PC-3 (cell line): ENCODE measurements at regions not wholly inside any gene's neighbourhood (a gene's known extent, or its start where the extent isn't known, plus 50 kb on each side); places are given as distances from the start of the nearest gene placed in this dataset.
"Not testable (repeated sequence)": the region's sequence is repeated elsewhere in the genome, so short reads cannot be mapped to it uniquely, and the experiment has no call there.

ENCODE experiments used
- EZH2 ChIP-seq: fragments of 300-600 bp; sonication (generic); IDR thresholded peaks from one replicate; pipeline ENCODE4 v1.6.1; 2017; ENCODE audit warnings: antibody characterized with exemption, mild to moderate bottlenecking, low read length; ENCODE audit not compliant: unreplicated experiment
- TF ChIP-seq, protein P1 (sequence below): fragments of 300-600 bp; sonication (generic); conservative IDR thresholded peaks from 2 replicates; pipeline ENCODE4 v1.5.1; 2017; ENCODE audit warnings: antibody characterized with exemption, low read depth, mild to moderate bottlenecking, low read length

DNA sequence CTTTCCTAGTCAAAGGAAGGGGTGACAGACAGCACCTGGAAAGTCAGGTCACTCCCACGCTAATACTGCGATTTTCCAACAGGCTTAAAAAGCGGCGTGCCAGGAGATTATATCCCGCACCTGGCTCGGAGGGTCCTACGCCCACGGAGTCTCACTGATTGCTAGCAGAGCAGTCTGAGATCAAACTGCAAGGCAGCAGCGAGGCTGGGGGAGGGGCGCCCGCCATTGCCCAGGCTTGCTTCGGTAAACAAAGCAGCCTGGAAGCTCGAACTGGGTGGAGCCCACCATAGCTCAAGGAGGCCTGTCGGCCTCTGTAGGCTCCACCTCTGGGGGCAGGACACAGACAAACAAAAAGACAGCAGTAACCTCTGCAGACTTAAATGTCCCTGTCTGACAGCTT, 392.6 kb upstream of the LMO3 start:
- TF ChIP-seq EZH2: not testable (repeated sequence)
- TF ChIP-seq, protein P1, sequence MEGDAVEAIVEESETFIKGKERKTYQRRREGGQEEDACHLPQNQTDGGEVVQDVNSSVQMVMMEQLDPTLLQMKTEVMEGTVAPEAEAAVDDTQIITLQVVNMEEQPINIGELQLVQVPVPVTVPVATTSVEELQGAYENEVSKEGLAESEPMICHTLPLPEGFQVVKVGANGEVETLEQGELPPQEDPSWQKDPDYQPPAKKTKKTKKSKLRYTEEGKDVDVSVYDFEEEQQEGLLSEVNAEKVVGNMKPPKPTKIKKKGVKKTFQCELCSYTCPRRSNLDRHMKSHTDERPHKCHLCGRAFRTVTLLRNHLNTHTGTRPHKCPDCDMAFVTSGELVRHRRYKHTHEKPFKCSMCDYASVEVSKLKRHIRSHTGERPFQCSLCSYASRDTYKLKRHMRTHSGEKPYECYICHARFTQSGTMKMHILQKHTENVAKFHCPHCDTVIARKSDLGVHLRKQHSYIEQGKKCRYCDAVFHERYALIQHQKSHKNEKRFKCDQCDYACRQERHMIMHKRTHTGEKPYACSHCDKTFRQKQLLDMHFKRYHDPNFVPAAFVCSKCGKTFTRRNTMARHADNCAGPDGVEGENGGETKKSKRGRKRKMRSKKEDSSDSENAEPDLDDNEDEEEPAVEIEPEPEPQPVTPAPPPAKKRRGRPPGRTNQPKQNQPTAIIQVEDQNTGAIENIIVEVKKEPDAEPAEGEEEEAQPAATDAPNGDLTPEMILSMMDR: not testable (repeated sequence)
